Kidney glomerular epithelial cell (primary cell): ENCODE measurements at regions not wholly inside any gene's neighbourhood (a gene's known extent, or its start where the extent isn't known, plus 50 kb on each side); places are given as distances from the start of the nearest gene placed in this dataset.

Experiments
- DNase-seq: peaks from one replicate; lab custom pipeline; 2025; lab: John Stamatoyannopoulos, UW

GRCh38 chr5:35420200-35420599 lies 189.9 kb upstream of the PRLR start:
- DNase-seq = no peak

- DNase-seq = no peak
Measured at GRCh38 chr5:35417040-35417439, 186.8 kb upstream of the PRLR start.

- no peak for DNase-seq
Measured at GRCh38 chr5:35416217-35416988, 186.1 kb upstream of the PRLR start.

GRCh38 chr5:35415309-35415708 lies 185.0 kb upstream of the PRLR start:
- no peak for DNase-seq

GRCh38 chr5:35409361-35409760 lies 179.1 kb upstream of the PRLR start:
- no peak for DNase-seq

- no peak for DNase-seq
Measured at GRCh38 chr5:35408146-35408545, 177.9 kb upstream of the PRLR start.

- no peak for DNase-seq
Measured at GRCh38 chr5:35407697-35408096, 177.4 kb upstream of the PRLR start.

GRCh38 chr5:35405938-35406337 lies 175.7 kb upstream of the PRLR start:
- DNase-seq = no peak

GRCh38 chr5:35404701-35405100 lies 174.4 kb upstream of the PRLR start:
- DNase-seq = no peak

GRCh38 chr5:35393901-35394300 lies 163.6 kb upstream of the PRLR start:
- DNase-seq = peak; percentile 8

GRCh38 chr5:35384658-35385057 lies 154.4 kb upstream of the PRLR start:
- no peak for DNase-seq

- DNase-seq = no peak
Measured at GRCh38 chr5:35383041-35383440, 152.8 kb upstream of the PRLR start.

GRCh38 chr5:35377653-35378052 lies 147.4 kb upstream of the PRLR start:
- no peak for DNase-seq

GRCh38 chr5:35374584-35374983 lies 144.3 kb upstream of the PRLR start:
- DNase-seq = no peak

GRCh38 chr5:35373249-35373648 lies 143.0 kb upstream of the PRLR start:
- no peak for DNase-seq

GRCh38 chr5:35372482-35372881 lies 142.2 kb upstream of the PRLR start:
- DNase-seq = no peak

- DNase-seq = no peak
Measured at GRCh38 chr5:35371951-35372426, 141.7 kb upstream of the PRLR start.

- DNase-seq = no peak
Measured at GRCh38 chr5:35370871-35371270, 140.6 kb upstream of the PRLR start.

GRCh38 chr5:35369965-35370790 lies 139.9 kb upstream of the PRLR start:
- DNase-seq = no peak

- no peak for DNase-seq
Measured at GRCh38 chr5:35367526-35367925, 137.2 kb upstream of the PRLR start.

- peak; percentile 4 for DNase-seq
Measured at GRCh38 chr5:35365758-35366157, 135.5 kb upstream of the PRLR start.

- DNase-seq = no peak
Measured at GRCh38 chr5:35364350-35364749, 134.1 kb upstream of the PRLR start.

GRCh38 chr5:35363387-35363965 lies 133.2 kb upstream of the PRLR start:
- DNase-seq = no peak
